Right forelimb (tissue), 1 donor: ENCODE measurements at regions not wholly inside any gene's neighbourhood (a gene's known extent, or its start where the extent isn't known, plus 50 kb on each side); places are given as distances from the start of the nearest gene placed in this dataset.
"Not testable (repeated sequence)": the region's sequence is repeated elsewhere in the genome, so short reads cannot be mapped to it uniquely, and the experiment has no call there.

ENCODE experiments used
- DNase-seq: peaks from one replicate; pipeline ENCODE4 v3.0.0-alpha.2; 2018

DNA sequence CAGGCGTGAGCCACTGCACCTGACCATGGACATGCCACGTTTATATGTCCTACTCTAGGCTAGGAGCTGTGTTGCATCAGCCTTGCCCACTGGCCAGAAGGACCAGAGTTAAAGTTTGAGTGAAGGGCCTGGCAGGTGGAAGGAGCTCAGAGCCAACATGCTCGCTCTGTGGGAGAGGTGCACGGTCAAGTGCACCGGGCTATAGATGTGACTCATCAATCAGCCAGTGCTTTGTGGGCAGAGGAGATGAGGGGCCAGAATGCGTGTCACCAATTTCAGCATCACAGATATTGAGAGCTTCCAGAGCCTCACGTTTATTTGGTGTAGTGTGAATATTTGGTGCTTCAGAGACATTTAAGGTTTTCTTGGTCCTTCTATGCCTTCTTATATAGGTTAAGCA lies 137.3 kb upstream of the KBTBD8 start:
- DNase-seq = no peak

- DNase-seq = no peak
Observed at GRCh38 chr3:66863205-66864111, 134.6 kb upstream of the KBTBD8 start.

DNA sequence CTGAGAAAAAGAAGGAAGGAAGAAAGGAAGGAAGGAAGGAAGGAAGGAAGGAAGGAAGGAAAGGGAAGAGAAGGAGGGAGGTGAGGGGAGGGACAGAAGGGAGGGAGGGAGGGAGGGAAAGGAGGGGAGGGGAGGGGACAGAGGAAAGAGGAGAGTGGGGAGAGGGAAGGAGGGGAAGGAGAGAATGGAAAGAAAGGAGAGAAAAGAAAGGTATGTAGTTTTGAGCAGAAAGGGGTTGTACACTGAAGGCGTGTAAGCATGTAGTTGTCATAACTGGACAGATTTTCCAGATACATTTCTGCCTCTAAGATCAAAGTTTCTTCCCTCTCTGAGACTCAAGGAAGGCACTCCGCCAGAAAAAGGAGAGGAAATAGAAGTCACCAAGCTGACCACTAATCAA lies 113.4 kb upstream of the KBTBD8 start:
- DNase-seq = no peak

GRCh38 chr3:66885326-66886000 lies 112.6 kb upstream of the KBTBD8 start:
- no peak for DNase-seq

GRCh38 chr3:66889750-66890494 lies 108.2 kb upstream of the KBTBD8 start:
- no peak for DNase-seq

- DNase-seq = no peak
Observed at GRCh38 chr3:66898155-66898554, 100.0 kb upstream of the KBTBD8 start.

- DNase-seq = no peak
Observed at GRCh38 chr3:66904336-66904735, 93.8 kb upstream of the KBTBD8 start.

DNA sequence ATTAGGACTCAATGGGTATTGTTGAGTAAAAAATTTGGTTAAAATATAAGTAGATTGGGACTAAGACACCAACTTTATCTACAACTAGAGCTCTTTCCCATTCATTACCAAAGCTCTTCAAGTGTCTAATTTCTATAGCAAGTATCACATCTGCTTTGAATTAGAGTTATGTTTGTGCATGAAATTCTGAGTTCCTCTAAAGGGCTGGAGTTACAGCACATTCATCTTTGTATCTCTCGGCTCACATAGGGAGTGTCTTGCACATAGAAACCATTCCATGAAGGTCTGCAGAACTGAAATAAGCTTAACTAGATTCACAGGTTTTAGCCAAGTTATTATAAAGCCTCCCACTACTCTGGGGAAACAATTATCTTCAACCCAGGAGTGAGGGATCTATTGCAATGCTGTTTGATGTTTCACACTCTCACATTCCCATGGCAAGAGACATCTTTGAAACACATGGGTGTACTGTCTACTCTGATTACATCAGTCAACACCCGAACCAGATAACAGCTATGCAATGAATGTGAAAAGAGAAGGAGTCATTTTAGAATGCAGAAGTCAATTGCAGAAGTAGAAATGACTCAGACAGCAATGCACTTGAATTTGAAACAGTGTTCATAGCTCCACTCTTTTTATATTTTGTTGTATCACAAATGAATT lies 93.1 kb upstream of the KBTBD8 start:
- no peak for DNase-seq

- DNase-seq = no peak
Observed at GRCh38 chr3:66907136-66907535, 91.0 kb upstream of the KBTBD8 start.

DNA sequence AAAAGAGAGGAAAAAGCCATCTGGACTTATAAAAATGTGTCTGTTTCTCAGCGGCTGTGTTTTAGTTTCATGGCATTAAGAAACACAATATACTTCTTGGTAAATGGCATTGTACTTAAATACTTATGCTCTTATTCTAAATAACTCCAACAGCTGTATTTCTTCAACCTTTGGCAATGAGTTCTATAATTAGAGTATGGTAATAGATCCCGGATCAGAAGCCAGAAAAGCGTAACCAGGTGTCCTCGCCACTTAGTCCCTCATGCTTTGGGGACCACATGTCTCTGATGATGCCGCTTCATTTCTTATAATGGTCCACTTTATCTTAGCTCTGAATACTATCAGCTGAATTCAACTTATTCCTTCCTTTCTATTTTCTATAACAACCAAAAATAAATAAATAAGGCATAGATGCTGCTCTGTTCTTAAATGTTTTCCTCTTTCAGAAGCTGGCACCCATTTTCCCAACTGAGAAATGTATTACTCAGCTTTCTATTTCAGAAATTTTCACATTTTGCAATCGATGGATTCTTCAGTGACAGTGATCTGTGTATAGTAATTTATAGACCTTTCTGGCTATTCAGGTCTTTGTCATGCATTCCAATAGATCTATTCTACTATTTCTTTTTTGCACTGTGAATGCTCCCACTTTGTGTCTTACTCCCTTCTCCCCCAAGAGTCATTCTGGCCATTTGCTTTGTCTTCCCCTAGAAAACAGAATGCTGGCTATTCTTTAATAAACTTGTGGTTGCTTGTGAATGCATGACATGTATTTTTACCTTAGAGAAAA lies 87.6 kb upstream of the KBTBD8 start:
- DNase-seq = no peak

- no peak for DNase-seq
Observed at GRCh38 chr3:66912306-66912705, 85.8 kb upstream of the KBTBD8 start.

GRCh38 chr3:66922058-66922457 lies 76.0 kb upstream of the KBTBD8 start:
- DNase-seq = no peak

- no peak for DNase-seq
Observed at GRCh38 chr3:66923969-66924368, 74.1 kb upstream of the KBTBD8 start.

GRCh38 chr3:66928252-66928651 lies 69.9 kb upstream of the KBTBD8 start:
- no peak for DNase-seq

DNA sequence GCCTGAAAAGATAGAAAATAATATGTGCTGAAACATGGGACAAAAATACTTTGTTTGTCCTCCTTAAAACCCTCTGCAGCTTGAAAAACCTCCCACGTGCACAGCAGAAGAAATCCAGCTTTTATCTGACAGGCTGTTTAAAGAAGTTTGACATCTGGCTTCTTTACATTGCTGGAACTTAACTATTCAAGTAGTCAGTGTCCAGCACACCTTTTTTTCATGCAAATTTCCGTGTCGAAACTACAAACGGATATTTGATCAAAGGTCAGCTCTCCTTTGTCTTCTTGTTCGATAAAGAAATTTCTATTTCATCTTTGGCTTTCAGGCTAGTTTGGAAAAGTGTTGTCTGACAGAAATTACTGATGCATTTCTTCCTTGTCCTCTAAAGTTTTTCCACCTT lies 66.8 kb upstream of the KBTBD8 start:
- DNase-seq = no peak

DNA sequence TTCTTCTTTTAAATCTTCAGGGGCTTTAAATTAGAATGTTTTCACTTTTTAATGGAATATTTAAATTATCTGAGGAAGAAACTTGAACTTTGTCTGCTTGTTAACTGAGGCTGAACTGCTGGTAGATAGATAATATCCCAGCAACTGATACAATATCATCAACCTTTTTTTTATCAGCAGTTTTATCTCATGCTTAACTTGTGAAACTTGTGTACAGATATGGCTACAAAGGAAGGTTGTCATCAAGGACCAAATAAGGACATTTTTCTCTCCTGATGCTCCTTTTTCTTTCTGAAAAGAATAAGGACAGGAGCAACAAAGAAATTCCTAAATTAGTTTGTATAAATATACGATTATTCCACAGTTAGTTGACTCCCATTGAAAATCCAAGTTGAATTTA lies 66.4 kb upstream of the KBTBD8 start:
- no peak for DNase-seq

DNA sequence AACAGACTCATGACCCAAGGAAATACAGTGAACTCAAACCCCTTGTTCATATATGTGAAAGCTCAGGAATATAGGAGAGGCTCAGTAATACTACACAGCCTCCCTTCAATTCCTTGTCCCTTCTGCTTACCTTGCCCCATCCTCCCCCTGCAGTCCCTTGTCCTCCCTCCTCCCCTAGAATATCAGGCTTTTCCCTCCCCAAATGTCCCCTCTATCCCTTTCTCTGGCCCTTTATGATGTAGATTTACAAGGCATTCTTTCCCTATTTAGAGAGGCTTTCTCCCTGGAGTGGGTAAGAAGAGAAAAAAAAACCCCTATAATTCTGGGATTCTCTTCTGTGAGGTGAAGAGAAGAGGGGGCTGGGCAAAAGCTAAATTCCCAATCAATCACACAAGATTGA lies 64.9 kb upstream of the KBTBD8 start:
- DNase-seq = no peak

DNA sequence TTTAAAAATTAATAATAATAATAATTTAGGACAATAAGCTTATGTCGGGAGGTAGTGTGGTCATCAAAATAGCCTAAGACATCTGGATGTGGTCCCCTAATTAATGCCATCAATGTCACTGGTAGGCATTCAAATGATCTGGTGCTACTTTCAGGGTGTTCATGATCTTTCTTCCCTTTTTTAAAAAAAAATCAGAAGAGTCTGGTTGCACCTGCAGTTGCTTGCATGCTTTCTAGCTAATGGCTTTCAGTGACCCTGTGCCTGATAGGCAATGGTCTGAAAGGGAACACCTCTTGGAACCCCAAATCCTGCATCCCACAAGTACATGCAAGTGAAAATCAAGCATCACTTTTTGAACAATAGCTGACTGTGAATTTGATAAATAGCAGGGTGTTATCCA lies 64.1 kb upstream of the KBTBD8 start:
- no peak for DNase-seq

DNA sequence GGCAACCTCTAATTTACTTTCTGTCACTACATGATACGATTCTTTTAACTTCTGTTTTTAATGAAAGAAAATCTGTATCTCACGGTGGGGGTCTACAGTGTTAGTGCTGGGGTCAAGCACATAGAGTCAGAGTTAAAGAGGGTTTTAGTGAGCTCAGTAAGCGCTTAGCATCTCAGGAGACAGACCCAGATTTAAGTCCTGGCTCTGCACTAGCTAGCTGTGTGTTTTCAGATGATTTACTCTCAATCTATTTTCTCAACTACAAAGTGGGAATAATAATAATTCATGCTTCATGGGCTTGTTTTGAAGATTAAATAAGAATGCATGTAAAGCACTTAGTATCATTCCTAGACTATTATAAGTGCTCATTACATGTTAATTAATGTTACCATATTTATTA lies 63.4 kb upstream of the KBTBD8 start:
- no peak for DNase-seq

GRCh38 chr3:66937041-66937440 lies 61.1 kb upstream of the KBTBD8 start:
- DNase-seq = not testable (repeated sequence)

- DNase-seq = no peak
Observed at GRCh38 chr3:66938338-66938963, 59.7 kb upstream of the KBTBD8 start.

GRCh38 chr3:66948041-66948440 lies 50.1 kb upstream of the KBTBD8 start:
- no peak for DNase-seq
